Embryonic facial prominence (tissue), 1 donor: ENCODE measurements at regions not wholly inside any gene's neighbourhood (a gene's known extent, or its start where the extent isn't known, plus 50 kb on each side); places are given as distances from the start of the nearest gene placed in this dataset.
"Not testable (repeated sequence)": the region's sequence is repeated elsewhere in the genome, so short reads cannot be mapped to it uniquely, and the experiment has no call there.

Source experiments
- DNase-seq: peaks from one replicate; pipeline ENCODE4 v3.0.0-alpha.2; 2016; ENCODE audit errors: extremely low spot score

DNA sequence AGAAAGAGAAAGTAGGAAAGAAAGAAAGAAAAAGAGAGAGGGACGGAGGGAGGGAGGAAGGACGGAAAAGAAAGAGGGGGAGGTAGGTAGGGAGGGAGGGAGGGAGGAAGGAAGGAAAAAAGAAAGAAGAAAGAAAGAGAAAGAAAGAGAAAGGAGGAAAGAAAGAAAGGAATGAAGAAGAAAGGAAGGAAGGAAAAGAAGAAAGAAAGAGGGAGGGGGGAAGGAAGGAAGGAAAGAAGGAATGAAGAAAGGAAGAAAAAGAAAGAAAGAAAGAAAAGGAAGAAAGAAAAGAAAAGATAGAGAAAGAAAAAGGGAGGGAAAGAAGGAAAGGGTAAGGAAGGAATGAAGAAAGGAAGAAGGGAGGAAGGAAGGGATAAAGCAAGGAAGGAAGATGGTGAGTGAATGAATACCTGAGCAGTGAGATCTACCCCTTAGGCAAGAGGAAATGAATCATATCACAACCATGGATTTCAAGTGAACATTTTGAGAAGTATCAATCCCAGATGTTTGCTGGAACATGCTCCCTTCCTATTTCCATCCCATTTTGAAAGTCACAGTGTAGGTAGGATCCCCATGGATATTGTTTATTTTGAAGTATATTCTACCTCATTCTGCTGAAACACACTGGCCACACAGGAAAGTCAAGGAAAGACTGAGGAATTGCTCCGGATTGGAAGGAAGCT, 639.4 kb upstream of the TBX3 start:
- DNase-seq = no peak

DNA sequence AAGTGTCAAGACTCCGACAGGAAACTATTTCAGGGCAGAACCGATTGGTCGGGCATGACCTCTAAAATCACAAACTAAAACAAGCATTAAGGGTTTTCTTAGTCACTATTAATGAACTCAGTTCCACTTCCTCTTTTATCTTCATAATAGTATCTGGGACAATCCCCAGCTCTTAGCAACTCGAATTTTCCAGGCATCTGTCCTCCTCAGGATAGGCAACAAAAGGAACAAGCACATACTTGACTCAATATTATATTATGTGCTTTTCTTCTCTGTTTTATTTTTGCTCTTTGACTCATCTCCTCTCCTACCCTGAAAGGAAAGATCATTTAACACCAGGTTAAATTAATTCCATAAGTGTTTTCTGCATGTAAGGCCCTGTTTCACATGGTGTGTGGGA, 638.3 kb upstream of the TBX3 start:
- no peak for DNase-seq

DNA sequence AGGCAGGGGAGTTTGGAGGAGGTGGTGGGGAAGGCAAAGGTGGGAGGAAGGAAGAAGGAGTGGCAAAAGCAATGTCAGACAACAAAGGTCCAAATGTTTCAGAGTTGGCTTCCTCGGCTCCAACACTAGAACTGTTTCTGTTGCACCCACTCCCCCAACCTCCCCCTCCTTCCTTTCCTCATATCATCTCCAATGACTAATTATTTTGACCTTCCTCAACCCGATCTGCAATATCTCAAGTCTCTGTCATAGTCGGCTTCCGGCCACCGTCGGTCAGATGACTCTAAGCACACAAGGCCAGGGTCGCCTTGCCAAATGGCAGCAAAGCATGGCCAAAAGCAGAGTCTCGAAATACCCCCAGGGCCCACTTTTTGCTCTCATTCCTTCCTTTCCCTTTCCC, 637.0 kb upstream of the TBX3 start:
- DNase-seq = no peak

DNA sequence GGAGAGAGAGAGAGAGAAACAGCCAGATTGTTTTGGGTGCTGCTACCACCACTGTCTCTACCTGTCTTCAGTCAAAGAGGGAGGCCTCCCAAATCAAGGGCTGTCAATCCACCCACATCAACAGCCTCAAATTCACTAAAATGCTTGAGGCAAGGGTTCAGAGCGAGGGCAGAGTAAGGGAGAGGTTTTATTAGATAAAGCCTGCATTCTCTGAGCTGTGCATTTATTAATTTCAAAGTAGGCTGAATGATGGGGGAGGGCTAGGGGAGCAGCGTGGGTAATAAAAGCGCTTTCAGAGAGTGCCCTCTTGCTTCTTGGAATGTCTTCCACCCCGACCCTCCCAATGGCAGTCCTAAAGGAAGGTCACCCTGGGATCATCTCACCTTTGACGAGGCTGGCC, 636.5 kb upstream of the TBX3 start:
- no peak for DNase-seq

DNA sequence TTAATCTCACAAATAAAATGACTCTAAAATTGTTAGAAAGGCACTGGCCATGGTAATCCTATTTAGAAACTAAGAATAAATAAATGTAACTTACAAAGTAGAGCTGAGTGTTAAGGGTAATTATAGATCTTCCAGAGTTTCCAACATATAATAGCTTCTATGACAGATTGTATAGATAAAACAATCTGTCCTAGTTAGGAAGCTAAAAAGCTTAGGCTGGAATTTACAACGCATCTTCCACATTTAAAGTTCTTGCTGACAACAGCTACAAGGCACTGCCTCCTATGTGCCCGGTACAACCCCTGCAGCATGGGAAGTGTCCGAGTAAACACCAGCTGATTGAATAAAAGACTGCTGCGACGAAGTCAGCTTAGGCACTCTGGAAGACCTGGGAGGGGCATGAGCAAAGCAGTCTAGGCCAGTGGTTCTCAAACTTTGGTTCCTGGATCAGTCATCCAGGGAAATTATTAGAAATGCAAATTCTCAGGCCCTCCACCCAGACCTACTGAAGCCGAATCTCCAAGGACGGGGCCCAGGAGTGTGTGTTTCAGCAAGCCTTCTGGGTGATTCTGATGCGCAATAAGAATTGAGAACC, 635.6 kb upstream of the TBX3 start:
- DNase-seq = no peak

DNA sequence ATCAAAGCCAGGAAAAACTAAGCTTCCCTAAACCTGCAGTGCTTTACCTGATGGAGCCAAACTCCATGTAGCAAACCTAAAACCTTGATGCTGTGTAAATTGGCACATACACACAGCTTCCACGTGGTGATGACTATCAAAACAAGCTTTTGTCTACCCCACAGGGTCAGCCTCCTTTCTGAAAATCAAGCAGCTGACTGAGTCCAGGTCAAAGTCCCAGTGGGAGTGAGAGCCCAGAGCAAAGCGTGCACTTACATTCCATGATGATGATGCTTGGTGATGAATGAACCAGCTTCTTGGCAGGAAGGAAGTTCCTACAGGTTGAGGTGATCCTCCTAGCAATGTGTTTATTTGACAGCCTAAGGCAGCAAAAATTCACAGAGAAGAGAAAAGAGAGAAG, 630.0 kb upstream of the TBX3 start:
- no peak for DNase-seq

DNA sequence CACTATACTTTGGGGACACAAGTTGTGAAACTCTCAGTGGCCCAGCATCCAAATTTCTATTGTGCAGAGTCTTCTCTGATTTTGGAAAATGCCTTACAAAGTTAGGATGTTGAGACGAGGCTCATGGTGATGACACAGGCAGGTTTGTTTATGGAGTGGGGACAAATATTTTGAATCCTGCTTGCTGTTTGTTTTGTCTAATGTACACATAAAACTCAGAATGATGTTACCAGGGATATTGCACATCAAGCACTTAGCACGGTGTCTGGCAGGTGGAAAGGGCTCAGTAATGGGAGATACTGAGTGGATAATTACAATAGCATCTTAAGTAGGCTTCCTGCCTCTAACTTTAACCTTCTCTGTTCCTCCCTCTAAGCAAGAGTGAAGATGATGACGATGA, 628.9 kb upstream of the TBX3 start:
- DNase-seq = no peak

DNA sequence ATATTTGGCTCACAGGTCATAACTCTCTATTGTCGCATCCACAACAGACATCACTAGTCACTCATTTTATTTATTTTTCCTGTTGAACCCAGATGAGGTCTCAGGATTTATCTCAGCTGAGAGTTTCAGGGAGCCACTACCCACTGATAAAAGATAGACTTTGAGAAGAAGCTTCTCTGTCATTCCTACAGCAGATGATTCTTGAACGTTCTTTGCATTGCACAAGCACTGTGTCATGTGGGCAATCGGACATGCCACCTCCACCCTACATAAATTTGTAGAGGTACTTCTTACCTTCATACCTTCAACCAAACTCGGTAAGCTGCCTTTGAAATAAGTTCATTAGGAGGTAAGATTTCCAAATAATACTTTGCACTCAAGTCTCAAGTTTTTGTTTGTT, 627.9 kb upstream of the TBX3 start:
- DNase-seq = no peak

DNA sequence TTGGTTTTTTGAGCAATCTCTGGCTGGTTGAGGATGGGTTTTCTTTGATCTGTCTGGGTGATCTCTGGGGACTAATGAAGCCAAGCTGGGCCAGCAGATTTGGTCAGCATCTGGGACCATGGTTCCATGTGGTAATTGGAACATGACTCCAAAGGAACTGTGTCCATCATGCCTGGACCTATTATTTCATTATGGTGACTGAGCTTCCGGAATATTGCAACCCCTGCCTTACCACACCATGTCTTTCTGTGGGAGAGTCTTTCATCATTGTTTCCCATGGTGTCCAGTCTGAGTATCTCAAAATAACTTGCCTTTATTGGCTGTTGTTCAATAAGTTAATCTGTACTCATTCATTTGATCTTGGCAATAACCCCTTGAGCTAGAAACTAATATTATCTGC, 624.9 kb upstream of the TBX3 start:
- no peak for DNase-seq

DNA sequence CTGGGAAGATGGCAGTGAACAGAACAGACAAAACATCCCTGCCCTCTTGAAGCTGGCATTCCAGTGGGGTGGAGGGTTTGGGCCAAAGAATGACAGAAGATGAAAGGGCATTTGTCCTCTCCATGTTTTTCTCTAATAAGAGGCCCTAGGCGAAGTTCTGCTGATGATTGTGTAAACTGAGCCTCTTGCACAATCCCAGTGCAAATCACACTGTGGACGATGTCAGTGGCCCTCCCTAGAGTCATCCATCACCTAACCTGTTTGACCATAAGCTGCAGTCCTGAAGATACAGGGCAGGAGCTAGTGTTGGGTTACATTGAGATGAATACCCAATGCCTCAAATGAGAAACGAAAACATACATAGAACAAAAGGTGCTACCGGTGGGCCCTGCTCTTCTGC, 622.4 kb upstream of the TBX3 start:
- no peak for DNase-seq

DNA sequence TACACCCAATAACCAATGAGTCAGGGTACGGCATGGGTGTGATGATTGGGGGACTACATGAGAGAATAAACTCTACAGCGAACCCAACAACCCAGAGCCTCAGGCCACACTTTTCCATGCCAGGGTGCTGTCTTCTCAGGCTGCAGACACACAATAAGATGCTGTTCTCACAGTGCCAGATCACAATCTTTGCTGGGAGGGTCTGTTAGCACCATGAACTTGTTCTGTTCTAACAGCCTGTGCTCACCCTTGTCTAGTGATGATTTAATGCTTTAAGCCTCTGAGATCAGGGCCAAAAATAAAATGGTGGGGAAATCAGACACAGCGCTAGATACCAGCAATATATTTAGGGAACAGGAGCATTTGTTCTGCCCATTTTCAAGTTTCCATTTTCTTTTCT, 621.9 kb upstream of the TBX3 start:
- no peak for DNase-seq

DNA sequence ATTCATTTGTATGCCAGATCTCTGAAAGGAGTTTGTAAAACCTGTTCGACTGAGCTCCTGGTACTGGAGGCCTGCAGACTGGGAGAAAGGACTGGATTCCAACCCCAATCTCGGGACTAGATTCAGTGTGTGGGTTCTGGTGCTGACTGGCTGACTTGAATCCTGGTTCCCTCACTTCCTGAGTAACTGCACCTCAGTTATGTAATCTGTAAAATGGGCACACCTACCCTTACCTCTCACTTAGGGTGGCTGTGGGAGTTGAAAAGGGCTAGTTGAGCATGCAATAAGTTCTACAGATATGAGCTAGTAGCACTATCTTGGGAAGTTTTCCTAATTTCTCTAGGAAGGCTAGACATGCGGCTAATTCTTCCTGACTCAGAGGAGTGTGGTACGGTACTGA, 621.3 kb upstream of the TBX3 start:
- DNase-seq = no peak

DNA sequence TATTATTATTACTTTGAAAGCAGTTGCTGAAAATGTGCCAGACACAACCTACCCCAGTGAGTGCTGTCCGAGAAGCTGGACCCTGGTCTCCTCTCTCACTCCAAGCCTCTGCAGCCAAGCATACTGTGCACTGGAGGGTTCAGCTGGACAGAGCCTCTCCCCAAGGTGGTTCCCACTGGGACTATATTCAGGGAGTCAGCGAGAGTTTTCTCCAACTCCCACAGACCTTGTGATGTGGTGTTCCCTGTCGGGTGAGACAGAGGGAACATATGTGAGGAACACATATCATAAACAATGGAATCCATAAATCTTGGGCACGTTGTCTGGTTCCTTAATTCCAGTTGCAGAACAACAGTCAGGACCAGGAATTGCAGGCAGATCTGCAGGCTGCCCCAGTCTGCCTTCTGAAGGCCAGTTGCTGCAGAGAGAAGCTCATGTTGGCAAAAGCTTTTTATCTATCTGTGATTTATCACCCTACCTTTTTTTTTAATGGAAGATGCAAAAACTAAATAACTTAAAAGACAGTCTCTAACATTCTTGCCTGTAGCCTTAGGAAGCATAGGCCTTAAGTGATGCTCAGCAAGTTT, 619.8 kb upstream of the TBX3 start:
- DNase-seq = no peak

DNA sequence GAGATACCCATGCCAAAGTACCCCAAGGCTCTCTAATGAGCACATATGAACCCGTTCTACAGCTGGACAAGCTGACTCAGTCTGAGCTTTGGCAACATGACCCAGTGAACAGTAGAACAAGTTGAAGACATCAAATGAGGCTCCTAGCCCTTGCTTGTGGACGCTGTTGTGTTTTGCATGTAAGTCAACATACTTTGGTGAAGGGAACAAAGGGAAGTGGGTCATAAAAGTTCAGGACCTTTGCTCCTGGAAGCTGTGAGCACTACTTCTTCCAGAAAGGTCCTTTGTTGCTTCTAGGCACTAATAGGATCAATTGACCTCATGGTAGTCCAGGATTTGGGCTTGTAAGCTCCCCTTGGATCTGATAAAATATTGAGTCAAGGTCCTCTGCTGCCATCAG, 613.5 kb upstream of the TBX3 start:
- no peak for DNase-seq

DNA sequence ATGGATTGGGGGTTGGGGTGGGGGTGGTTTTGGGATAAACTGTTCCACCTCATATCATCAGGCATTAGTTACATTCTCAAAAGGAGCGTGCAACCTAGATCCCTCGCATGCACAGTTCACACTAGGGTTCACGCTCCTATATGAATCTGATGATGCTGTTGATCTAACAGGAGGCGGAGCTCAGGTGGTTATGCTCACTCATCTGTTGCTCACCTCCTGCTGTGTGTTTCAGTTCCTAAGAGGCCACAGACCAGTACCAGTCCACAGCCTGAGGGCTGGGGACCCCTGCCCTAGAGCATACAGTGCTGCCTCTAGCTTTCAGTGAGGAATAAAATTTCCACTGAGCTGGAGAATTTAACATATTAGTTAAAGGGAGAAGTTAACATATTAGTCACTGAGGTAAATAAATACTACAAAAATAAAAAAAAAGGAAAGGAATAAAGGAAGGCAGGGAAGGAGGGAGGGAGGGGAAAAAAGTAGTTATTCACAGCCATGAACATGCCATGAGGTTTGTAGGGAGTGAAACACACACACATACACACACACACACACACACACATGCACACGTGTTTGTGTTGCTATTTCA, 612.7 kb upstream of the TBX3 start:
- no peak for DNase-seq

DNA sequence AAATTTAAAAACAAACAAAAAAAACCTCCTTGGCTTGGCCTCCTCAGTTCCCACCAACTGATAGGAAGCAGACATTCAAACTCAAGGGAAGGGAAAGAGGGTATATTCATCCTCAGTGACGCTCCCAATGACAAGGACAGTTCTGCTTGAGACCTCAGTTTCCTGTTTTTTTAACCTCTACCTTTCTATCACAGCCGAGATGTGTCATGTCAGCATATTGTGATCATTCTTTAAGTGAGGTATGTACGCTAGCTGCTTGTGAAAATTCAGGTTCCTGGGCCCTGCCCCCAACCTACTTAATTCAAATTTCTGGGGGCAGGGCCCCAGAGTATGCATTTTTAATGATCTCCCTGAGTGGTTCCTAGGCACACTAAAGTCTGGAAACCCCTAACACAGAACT, 611.9 kb upstream of the TBX3 start:
- no peak for DNase-seq

DNA sequence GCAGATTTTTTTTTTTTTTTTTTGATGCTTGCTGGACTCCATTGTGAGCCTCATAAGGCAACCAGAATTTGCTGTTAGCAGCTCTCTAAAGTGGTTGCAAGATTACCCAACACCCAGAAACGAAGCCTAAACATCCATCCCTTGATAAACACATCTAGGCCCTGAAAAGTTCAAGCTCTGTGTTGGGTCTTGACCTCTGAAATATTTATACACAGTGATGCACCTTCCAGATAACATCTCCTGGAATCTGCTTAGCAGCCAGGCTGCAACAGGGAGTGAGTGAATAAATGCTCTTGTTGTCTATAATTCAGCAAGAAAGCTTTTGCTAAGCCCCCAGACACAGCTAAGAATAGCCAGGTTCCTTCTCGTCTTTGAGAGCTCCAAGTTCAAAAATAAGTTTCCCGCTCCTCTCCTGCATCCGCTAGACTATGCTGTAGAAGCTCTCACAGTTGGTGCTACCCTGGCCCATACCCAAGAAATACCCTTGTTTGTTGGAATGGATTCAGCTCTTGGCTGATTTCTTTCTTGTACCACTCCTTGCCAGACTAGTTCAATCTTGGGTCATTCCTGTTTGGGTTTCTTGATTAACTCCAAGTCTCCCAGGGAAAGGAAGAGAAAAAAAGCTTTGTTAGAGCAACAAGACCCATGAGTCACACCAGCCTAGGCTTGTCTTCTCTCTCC, 610.6 kb upstream of the TBX3 start:
- no peak for DNase-seq

DNA sequence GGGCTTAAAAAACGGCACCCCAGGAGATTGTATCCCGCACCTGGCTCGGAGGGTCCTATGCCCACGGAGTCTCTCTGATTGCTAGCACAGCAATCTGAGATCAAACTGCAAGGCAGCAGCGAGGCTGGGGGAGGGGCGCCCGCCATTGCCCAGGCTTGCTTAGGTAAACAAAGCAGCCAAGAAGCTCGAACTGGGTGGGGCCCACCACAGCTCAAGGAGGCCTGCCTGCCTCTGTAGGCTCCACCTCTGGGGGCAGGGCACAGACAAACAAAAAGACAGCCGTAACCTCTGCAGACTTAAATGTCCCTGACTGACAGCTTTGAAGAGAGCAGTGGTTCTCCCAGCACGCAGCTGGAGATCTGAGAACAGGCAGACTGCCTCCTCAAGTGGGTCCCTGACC, 601.5 kb upstream of the TBX3 start:
- DNase-seq = not testable (repeated sequence)

DNA sequence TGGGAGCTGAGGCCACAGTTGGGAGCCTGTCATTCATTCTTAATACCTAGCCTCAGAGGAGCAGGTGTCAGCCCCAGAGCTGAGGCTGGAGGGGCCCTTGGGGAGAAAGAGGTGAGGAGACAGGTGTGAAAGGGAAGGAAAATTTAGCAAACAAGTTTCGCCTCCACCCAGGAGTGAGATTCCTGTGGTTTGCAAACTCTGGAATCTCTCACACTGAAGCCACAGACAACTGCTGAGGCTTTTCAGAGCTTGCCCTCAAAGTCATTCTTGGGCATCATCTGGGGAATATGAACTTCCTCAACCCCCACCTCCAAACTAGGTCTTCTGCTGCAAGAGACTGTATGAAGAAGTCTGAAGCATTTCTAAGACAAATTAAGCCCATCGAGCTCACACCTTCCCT, 589.5 kb upstream of the TBX3 start:
- DNase-seq = no peak

DNA sequence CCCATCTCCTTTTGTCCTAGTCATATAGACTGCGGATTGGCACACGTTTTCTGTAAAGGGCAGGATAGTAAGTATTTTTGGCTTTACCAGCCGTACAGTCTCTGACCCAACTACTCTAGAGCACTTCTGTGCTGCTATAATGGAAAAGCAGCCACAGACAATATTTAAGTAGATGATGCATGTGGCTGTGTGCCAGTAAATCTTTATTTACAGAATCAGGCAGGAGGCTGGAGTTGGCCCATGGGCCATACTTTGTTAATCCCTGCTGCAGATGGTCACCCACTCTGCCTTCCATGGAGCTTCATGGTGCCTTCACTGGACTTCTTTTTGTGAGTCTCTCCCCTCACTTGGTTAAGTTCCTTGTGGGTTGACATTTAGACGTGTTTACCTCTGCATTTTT, 584.5 kb upstream of the TBX3 start:
- no peak for DNase-seq

DNA sequence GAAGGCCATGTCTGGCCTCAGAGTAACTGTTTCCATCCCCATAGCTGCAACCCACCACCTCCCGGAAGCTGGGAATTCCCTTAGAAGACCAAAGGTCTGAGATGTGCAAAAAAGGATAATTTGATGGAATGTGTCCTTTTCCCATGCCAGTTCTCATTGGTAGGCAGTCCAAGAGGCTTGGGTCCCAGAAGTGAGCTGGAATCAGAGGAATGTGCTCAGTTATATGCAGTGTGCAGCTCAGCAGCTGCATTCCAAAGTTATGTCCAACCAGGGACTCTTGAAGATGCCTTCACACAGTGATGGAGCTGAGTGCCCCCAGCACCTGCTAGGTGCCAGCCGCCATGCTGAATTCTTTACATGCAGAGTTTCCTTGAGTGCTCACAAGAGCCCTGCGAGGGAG, 583.9 kb upstream of the TBX3 start:
- no peak for DNase-seq

DNA sequence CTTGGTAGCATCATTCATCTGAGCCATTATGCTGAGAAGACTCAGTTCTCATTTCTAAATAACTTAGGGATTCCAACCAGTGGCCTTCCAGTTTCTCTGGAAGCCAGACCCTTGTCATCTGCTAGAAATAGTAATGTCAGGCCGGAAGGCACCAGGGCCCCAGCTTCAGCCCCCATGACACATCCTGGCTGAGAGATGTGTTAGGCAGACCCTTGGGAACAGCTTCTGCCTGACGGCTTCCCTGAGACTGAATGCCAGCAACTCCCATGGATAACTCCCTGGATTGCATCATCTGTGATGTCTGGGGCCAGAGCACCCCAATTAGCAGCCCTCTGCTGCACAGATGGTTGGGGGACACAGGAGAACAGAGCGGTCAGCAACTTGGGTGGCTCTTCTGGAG, 583.5 kb upstream of the TBX3 start:
- no peak for DNase-seq

DNA sequence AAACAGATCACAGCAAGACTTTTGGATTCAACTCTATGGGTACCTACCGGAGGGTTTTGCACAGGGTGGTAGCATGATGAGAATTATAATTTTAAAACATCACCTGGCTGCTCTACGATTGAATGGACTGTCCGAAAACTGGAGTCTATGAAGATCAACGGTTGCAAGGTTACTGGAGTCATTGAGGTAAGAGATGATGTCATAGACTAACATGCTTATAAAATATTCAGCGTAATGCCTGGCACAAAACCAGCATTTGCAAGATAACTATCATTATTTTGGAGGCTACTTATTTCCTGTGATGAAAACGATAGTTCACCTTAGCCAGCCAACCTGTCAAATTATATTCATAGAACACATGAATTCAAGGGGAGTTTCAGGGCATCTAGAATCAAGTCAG, 580.6 kb upstream of the TBX3 start:
- no peak for DNase-seq
